ENCODE measurements at regions not wholly inside any gene's neighbourhood (a gene's known extent, or its start where the extent isn't known, plus 50 kb on each side); places are given as distances from the start of the nearest gene placed in this dataset.

GRCh38 chr13:34522808-34523207 is 419.3 kb upstream of the NBEA start:
- H2BK20ac ChIP-seq (ENCODE audit: low read depth, low read length) = no peak overlapping the region
- H3K4me3 ChIP-seq (ENCODE audit: insufficient read depth, low read depth, low read length) = no peak overlapping the region
- no peak overlapping the region for H3K4me2 ChIP-seq (ENCODE audit: low read depth, low read length)
- ChIA-PET CTCF (no interaction called here), POLR2A (ENCODE audit: unreplicated experiment) (no interaction called here)
- no peak overlapping the region for H3K56ac ChIP-seq (ENCODE audit: extremely low read depth, insufficient read depth, low read length)
- H3K36me3 ChIP-seq (ENCODE audit: control insufficient read depth, insufficient read depth, low read length) = no peaks in the 10 kb centered on the region
- dilution Hi-C loops (cut with HindIII; ENCODE audit: low sequenced_read_pairs, unreplicated experiment) = no loop called here
- no peak overlapping the region for H3K9ac ChIP-seq (ENCODE audit: low read depth, low read length)
- H2BK120ac ChIP-seq (ENCODE audit: low read depth, low read length) = no peak overlapping the region
- H3K27me3 ChIP-seq (ENCODE audit: control insufficient read depth, insufficient read depth, low read length) = peaks cover 2% of the 10 kb centered on the region; the same call in 1 of the 2 replicates
- no peak overlapping the region for H3K23ac ChIP-seq (ENCODE audit: low read depth, low read length)
- H4K5ac ChIP-seq (ENCODE audit: low read depth, low read length) = no peak overlapping the region
- TF ChIP-seq MXI1 (IDR thresholded peaks at IDR 0.05; ENCODE audit: borderline replicate concordance, low read depth, low read length) = no peak
- TF ChIP-seq MAFK (IDR thresholded peaks at IDR 0.05; ENCODE audit: low read depth, low read length) = no peak
- no peak for TF ChIP-seq NFE2L2 (IDR thresholded peaks at IDR 0.05; ENCODE audit: low read depth, low read length)
- TF ChIP-seq CEBPB (IDR thresholded peaks at IDR 0.05; ENCODE audit: low read depth, low read length) = no peak
- H4K91ac ChIP-seq (ENCODE audit: insufficient read depth, low read depth, low read length) = no peak overlapping the region
- H2AK5ac ChIP-seq (ENCODE audit: low read depth, low read length) = no peak overlapping the region
- H3K27ac ChIP-seq (ENCODE audit: insufficient read depth, low read length) = no peak overlapping the region
- in situ Hi-C loops (cut with MboI; ENCODE audit: low sequenced_read_pairs) = no loop called here
- no peak overlapping the region for H3K18ac ChIP-seq (ENCODE audit: low read depth, low read length)
- H3K4me1 ChIP-seq (ENCODE audit: control insufficient read depth, insufficient read depth, low read length) = no peaks in the 10 kb centered on the region
- H3K9me3 ChIP-seq (ENCODE audit: control insufficient read depth, insufficient read depth, low read length) = no peaks in the 10 kb centered on the region; the same call in 1 of the 2 replicates
- BruUV-seq (replicated peaks) = no TSS peak
- H2BK15ac ChIP-seq (ENCODE audit: low read depth, low read length) = no peak overlapping the region
- ATAC-seq (ENCODE audit: low read depth) (no peak), DNase-seq (no peak)
- H3K4ac ChIP-seq (ENCODE audit: low read depth, low read length) = no peak overlapping the region
- intact Hi-C loops (cut with micrococcal nuclease) = no loop called here
- H3K9me1 ChIP-seq (ENCODE audit: insufficient read depth, low read length) = no peaks in the 10 kb centered on the region
- no peak overlapping the region for H4K8ac ChIP-seq (ENCODE audit: low read depth in 2 of 2, low read length in 2 of 2)
- H3K14ac ChIP-seq (replicated peaks; ENCODE audit: low read depth, low read length) = no peak overlapping the region
- no peaks in the 10 kb centered on the region for H4K20me1 ChIP-seq (ENCODE audit: insufficient read depth, low read length)
- H3K79me1 ChIP-seq (ENCODE audit: low read depth in 1 of 2, low read length in 2 of 2) = no peaks in the 10 kb centered on the region
- H2BK5ac ChIP-seq (ENCODE audit: low read depth, low read length, poor library complexity, severe bottlenecking) = no peak overlapping the region
- no peak overlapping the region for H2AFZ ChIP-seq (replicated peaks; ENCODE audit: low read length, poor library complexity)
- WGBS, 2 experiments (ENCODE audit: extremely low coverage in 2 of 2, insufficient read length in 1 of 2) = no CpG with 5 or more reads among the region's 4 CpGs
- no peak overlapping the region for H2AK9ac ChIP-seq (replicated peaks; ENCODE audit: low read depth, low read length, poor library complexity)

Data from IMR-90 (cell line).